Body of pancreas (tissue), 4 donors: ENCODE measurements at regions not wholly inside any gene's neighbourhood (a gene's known extent, or its start where the extent isn't known, plus 50 kb on each side); places are given as distances from the start of the nearest gene placed in this dataset.

Experiments
- POLR2A ChIP-seq, 3 donors: fragments of 450-650 bp; IDR thresholded peaks; one replicate each; pipeline ENCODE4 v1.6.1; 2016; ENCODE audit warnings: antibody characterized with exemption in 3 of 3, mild to moderate bottlenecking in 2 of 3
- TF ChIP-seq, protein P1 (sequence below), 7 experiments: fragments of 450-650 bp in 4 of 7; fragments of 200-600 bp in 3 of 7; sonication (generic) in 3 of 7; IDR thresholded peaks; one replicate each; pipeline ENCODE4 v1.5.1; 2016 to 2019; ENCODE audit warnings: antibody characterized with exemption in 7 of 7

DNA sequence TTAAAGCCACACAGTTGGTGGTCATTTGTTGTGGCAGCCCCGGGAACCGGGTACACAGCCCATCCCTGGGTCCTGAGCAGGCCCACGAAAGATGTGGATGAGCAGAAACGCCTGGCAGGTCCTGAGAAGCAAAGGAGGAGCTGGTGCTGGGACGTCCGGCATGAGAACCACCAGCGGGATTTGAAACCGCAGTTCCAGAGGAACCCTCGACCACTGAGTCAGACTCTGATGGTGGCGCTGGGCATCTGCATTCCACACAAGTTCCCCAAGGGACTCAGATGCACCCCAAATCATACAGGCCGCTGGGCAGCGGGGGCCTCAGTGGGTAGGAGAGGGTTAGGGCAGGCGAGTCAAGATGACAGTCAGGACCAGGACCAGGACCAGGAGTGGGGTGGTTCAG lies 363.0 kb downstream of the SHANK2 start:
- TF ChIP-seq, protein P1, sequence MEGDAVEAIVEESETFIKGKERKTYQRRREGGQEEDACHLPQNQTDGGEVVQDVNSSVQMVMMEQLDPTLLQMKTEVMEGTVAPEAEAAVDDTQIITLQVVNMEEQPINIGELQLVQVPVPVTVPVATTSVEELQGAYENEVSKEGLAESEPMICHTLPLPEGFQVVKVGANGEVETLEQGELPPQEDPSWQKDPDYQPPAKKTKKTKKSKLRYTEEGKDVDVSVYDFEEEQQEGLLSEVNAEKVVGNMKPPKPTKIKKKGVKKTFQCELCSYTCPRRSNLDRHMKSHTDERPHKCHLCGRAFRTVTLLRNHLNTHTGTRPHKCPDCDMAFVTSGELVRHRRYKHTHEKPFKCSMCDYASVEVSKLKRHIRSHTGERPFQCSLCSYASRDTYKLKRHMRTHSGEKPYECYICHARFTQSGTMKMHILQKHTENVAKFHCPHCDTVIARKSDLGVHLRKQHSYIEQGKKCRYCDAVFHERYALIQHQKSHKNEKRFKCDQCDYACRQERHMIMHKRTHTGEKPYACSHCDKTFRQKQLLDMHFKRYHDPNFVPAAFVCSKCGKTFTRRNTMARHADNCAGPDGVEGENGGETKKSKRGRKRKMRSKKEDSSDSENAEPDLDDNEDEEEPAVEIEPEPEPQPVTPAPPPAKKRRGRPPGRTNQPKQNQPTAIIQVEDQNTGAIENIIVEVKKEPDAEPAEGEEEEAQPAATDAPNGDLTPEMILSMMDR (IDR thresholded peaks at IDR 0.05) = no peak
- TF ChIP-seq POLR2A (IDR thresholded peaks at IDR 0.05) = no peak
